Activated CD8-positive, alpha-beta T cell treated with anti-CD3 and anti-CD28 coated beads, Interleukin-2, amount 10 ng/mL, durations not matched to agents 7 days and 5 days (primary cell): ENCODE measurements at regions not wholly inside any gene's neighbourhood (a gene's known extent, or its start where the extent isn't known, plus 50 kb on each side); places are given as distances from the start of the nearest gene placed in this dataset.

Source experiments
- ATAC-seq: fragments of 150-1000 bp; cut with Tn5 transposase; one replicate; pipeline ENCODE4 v1.10.0; 2021; ENCODE audit warnings: moderate library complexity
- CTCF ChIA-PET: fragments of 350-600 bp; sonication (Branson Sonifier 250); formaldehyde crosslinking; loops from one replicate; lab custom pipeline; 2021; ENCODE audit warnings: antibody characterized with exemption; lab: Charles Lee
- POLR2A ChIA-PET: fragments of 350-600 bp; sonication (Branson Sonifier 250); formaldehyde crosslinking; loops from one replicate; lab custom pipeline; 2021; ENCODE audit warnings: antibody characterized with exemption; lab: Charles Lee
- DNase-seq: peaks from one replicate; pipeline ENCODE4 v3.0.0-alpha.2; 2020
- H3K27ac Mint-ChIP-seq: one replicate; pipeline ENCODE4 v1.8.0; 2021; ENCODE audit warnings: mild to moderate bottlenecking, mixed read lengths
- H3K27me3 Mint-ChIP-seq: one replicate; pipeline ENCODE4 v1.8.0; 2021; ENCODE audit warnings: low read depth, mixed read lengths
- H3K36me3 Mint-ChIP-seq: one replicate; pipeline ENCODE4 v1.8.0; 2021; ENCODE audit warnings: low read depth, mixed read lengths
- H3K4me1 Mint-ChIP-seq: one replicate; pipeline ENCODE4 v1.8.0; 2021; ENCODE audit warnings: low read depth, mixed read lengths
- H3K4me3 Mint-ChIP-seq: one replicate; pipeline ENCODE4 v1.8.0; 2021; ENCODE audit warnings: mild to moderate bottlenecking, mixed read lengths
- H3K9me3 Mint-ChIP-seq: one replicate; pipeline ENCODE4 v1.8.0; 2022; ENCODE audit warnings: mixed read lengths; ENCODE audit not compliant: insufficient read depth

DNA sequence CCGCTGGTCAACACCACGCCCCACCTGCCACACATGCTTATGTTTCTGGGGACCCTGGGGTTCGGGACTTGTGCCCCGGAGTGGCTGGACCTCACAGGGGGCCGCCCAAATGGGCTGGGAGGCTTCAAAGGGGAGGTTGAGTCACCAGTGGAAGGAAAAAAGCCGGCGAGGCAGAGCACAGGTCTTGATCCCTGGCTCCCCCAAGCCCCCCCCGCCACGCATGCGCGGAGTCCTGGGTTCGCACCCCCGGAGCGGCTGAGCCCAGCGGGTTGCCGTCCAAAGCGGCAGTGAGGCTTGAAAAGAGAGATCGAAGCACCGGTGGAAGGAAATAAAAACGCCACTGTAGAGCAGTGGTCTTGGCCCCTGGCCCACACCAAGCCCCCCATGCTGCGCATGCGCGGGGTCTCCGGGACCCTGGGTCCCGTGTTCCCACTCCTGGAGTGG is 313.5 kb downstream of the ALG10 start:
- H3K4me3 Mint-ChIP-seq, result no peak overlapping the region
- ATAC-seq (no peak), DNase-seq (no peak)
- CTCF ChIA-PET, result no interaction called here
- H3K36me3 Mint-ChIP-seq, result no peaks in the 10 kb centered on the region
- H3K9me3 Mint-ChIP-seq, result peaks cover 19% of the 10 kb centered on the region
- no peaks in the 10 kb centered on the region for H3K4me1 Mint-ChIP-seq
- no peaks in the 10 kb centered on the region for H3K27me3 Mint-ChIP-seq
- H3K27ac Mint-ChIP-seq, result no peak overlapping the region
- POLR2A ChIA-PET, result no interaction called here

DNA sequence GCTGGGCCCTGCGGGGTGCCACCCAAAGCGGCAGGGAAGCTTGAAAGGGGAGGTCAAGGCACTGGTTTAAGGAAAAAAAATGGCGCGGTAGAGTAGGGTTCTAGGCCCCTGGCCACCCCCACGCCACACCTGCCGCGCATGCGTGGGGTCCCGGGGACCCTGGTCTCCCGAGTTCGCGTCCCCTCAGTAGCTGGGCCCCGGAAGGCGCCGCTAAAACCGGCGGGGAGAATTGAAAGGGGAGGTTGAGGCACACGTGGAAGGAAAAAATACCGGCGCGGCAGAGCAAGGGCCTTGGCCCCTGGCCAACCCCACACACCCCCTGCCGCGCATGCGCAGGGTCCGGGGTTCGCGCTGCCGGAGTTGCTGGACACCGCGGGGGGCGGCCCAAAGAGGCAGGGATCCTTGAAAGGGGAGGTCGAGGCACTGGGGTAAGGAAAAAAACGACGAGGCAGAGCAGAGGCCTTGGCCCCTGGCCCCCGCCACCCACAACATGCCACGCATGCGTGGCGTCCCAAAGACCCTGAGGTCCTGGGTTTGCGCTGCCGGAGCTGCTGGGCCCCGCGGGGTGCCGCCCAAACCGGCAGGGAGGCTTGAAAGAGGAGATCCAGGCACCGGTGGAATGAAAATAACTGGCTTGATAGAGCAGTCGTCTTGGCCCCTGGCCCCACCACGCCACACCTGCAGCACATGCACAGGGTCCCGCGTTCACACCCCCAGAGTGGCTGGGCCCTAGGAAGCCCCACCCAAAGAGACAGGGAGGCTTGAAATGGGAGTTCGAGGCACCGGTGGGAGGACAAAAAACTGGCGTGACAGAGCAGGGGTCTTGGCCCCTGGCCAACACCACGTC is 314.5 kb downstream of the ALG10 start:
- H3K4me1 Mint-ChIP-seq, result no peaks in the 10 kb centered on the region
- no peak for ATAC-seq
- CTCF ChIA-PET, result no interaction called here
- peaks cover 19% of the 10 kb centered on the region for H3K9me3 Mint-ChIP-seq
- POLR2A ChIA-PET, result no interaction called here
- H3K4me3 Mint-ChIP-seq, result no peak overlapping the region
- no peaks in the 10 kb centered on the region for H3K36me3 Mint-ChIP-seq
- no peak for DNase-seq
- no peaks in the 10 kb centered on the region for H3K27me3 Mint-ChIP-seq
- no peak overlapping the region for H3K27ac Mint-ChIP-seq

DNA sequence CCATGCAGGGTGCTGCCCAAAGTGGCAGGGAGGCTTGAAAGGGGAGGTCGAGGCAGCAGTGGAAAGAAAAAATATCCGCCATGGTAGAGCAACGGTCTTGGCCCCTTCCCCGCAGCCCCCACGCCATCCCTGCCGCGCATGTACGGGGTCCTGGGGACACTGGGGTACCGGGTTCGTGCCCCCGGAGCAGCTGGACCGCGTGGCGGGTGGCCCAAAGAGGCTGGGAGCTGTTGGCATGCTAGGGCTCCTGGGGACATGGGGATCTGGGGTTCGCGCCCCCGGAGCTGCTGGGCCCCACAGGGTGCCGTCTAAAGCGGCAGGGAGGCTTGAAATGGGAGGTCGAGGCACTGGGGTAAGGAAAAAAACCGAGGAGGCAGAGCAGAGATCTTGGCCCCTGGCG is 316.5 kb downstream of the ALG10 start:
- no peak overlapping the region for H3K27ac Mint-ChIP-seq
- ChIA-PET CTCF (no interaction called here), POLR2A (no interaction called here)
- peaks cover 9% of the 10 kb centered on the region for H3K9me3 Mint-ChIP-seq
- no peak overlapping the region for H3K4me3 Mint-ChIP-seq
- no peaks in the 10 kb centered on the region for H3K36me3 Mint-ChIP-seq
- H3K4me1 Mint-ChIP-seq, result no peaks in the 10 kb centered on the region
- no peak for ATAC-seq
- no peak for DNase-seq
- no peaks in the 10 kb centered on the region for H3K27me3 Mint-ChIP-seq

DNA sequence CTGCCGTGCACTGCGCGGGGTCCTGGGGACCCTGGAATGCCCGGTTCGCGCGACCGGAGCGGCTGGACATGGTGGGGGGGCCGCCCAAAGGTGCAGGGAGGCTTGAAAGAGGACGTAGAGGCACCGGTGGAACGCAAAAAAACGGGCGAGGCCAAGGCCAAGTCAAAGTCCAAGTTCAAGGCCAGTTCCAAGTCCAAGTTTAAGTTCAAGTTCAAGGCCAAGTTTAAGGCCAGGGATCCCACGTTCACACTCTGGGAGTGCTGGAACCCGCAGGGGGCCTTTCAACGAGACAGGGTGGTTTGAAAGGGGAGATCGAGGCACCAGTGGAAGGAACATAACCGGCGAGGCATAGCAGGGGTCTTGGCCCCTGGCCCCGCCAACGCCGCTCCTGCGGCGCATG is 317.6 kb downstream of the ALG10 start:
- Mint-ChIP-seq H3K4me1 (no peaks in the 10 kb centered on the region), H3K27ac (no peak overlapping the region), H3K36me3 (no peaks in the 10 kb centered on the region), H3K4me3 (no peak overlapping the region), H3K9me3 (peaks cover 8% of the 10 kb centered on the region), H3K27me3 (no peaks in the 10 kb centered on the region)
- ATAC-seq (no peak), DNase-seq (no peak)
- ChIA-PET CTCF (no interaction called here), POLR2A (no interaction called here)

DNA sequence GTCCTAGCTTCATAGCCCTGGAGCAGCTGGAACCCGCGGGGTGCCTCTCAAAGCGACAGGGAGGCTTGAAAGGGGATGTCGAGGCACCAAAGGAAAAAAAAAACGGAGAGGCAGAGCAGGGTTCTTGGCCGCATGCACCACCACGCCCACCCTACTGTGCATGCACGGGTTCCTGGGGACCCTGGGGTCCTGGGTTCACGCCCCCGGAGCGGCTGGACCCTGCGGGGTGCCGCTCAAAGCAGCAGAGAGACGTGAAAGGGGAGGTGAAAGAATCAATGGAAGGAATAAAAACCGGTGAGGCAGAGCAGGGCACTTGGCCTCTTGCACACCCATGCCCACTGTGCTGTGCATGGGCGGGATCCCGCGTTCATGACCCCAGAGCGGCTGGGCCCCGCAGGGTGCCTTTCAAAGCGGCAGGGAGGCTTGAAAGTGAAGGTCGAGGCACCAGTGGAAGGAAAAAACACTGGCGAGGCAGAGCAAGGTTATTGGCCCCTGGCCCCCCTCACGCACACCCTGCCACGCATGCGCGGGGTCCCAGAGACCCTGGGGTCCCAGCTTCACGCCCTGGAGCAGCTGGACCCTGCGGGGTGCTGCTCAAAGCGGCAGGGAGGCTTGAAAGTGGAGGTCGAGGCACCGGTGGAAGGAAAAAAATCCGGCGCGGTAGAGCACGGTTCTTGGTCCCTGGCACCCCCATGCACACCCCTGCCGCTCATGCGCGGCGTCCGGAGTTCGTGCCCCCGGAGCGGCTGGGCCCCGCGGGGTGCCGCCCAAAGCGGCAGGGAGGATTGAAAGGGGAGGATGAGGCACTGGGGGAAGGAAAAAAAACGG is 318.5 kb downstream of the ALG10 start:
- Mint-ChIP-seq H3K4me1 (no peaks in the 10 kb centered on the region), H3K9me3 (peaks cover 7% of the 10 kb centered on the region), H3K4me3 (no peak overlapping the region), H3K27me3 (no peaks in the 10 kb centered on the region), H3K27ac (no peak overlapping the region), H3K36me3 (no peaks in the 10 kb centered on the region)
- POLR2A ChIA-PET, result no interaction called here
- DNase-seq, result no peak
- CTCF ChIA-PET, result no interaction called here
- no peak for ATAC-seq

DNA sequence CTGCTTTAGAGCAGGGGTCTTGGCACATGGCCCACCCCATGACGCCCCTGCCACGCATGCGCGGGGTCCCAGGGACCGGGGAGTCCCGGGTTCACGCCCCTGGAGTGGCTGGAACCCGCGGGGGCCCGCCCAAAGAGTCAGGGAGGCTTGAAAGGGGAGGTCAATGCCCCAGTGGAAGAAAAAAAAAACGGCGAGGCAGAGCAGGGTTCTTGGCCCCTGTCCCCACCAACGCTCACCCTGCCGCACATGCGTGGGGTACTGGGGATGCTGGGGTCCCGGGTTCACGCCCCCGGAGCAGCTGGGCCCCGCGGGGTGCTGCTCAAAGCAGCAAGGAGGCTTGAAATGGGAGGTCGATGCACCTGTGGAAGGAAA is 319.1 kb downstream of the ALG10 start:
- Mint-ChIP-seq H3K9me3 (peaks cover 6% of the 10 kb centered on the region), H3K4me3 (no peak overlapping the region), H3K27me3 (no peaks in the 10 kb centered on the region), H3K4me1 (no peaks in the 10 kb centered on the region), H3K27ac (no peak overlapping the region), H3K36me3 (no peaks in the 10 kb centered on the region)
- POLR2A ChIA-PET, result no interaction called here
- no peak for DNase-seq
- CTCF ChIA-PET, result no interaction called here
- no peak for ATAC-seq

DNA sequence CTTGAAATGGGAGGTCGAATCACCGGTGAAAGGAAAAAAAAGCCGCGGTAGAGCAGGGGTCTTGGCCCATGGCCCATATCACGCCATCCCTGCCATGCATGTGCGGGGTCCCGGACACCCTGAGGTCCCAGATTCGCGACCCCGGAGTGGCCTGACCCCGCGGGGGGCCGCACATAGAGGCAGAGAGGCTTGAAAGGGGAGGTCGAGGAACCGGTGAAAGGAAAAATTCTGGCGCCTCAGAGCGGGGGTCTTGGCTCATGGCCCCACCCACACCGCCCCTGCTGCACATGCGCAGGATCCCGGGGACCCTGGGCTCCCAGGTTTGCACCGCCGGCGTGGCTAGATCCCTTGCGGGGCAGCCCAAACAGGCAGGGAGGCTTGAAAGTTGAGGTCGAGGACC is 319.8 kb downstream of the ALG10 start:
- peaks cover under 1% of the 10 kb centered on the region for H3K36me3 Mint-ChIP-seq
- POLR2A ChIA-PET, result no interaction called here
- H3K27ac Mint-ChIP-seq, result no peak overlapping the region
- DNase-seq (no peak), ATAC-seq (no peak)
- H3K4me1 Mint-ChIP-seq, result no peaks in the 10 kb centered on the region
- peaks cover 5% of the 10 kb centered on the region for H3K9me3 Mint-ChIP-seq
- H3K27me3 Mint-ChIP-seq, result no peaks in the 10 kb centered on the region
- CTCF ChIA-PET, result no interaction called here
- no peak overlapping the region for H3K4me3 Mint-ChIP-seq

DNA sequence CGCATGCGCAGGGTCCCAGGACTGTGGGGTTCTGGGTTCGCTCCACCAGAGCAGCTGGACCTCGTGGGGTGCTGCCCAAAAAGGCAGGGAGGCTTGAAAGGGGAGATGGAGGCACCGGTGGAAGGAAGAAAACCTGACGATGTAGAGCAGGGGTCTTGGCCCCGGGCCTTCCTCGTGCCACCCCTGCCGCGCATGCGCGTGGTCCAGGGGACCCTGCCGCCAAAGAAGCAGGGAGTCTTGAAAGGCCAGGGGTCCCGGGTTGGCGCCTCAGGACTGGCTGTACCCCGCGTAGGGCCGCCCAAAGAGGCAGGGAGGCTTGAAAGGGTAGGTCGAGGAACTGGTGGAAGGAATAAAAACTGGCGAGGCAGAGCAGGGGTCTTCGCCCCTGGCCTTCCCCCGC is 321.0 kb downstream of the ALG10 start:
- Mint-ChIP-seq H3K9me3 (peaks cover 5% of the 10 kb centered on the region), H3K36me3 (peaks cover 5% of the 10 kb centered on the region), H3K27me3 (no peaks in the 10 kb centered on the region), H3K4me1 (no peaks in the 10 kb centered on the region), H3K4me3 (no peak overlapping the region), H3K27ac (no peak overlapping the region)
- no peak for ATAC-seq
- POLR2A ChIA-PET, result no interaction called here
- DNase-seq, result no peak
- CTCF ChIA-PET, result no interaction called here

DNA sequence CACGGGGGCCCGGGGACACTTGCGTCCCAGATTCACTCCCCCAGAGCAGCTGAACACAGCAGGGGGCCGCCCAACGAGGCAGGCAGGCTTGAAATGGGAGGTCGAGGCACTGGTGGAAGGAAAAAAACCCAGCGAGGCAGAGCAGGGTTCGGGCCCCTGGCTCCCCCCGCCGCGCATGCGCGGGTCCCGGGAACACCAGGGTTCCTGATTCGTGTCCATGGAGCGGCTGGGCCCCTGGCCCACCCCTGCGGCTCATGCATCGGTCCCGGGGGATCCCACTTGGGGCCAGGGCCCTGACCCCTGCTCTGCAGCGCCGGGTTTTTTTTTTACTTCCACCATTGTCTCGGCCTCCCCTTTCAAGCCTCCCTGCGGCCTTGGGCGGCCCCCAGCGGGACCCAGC is 321.5 kb downstream of the ALG10 start:
- no peaks in the 10 kb centered on the region for H3K4me1 Mint-ChIP-seq
- no peaks in the 10 kb centered on the region for H3K27me3 Mint-ChIP-seq
- H3K36me3 Mint-ChIP-seq, result peaks cover 5% of the 10 kb centered on the region
- ChIA-PET CTCF (no interaction called here), POLR2A (no interaction called here)
- no peak overlapping the region for H3K27ac Mint-ChIP-seq
- H3K4me3 Mint-ChIP-seq, result no peak overlapping the region
- ATAC-seq (no peak), DNase-seq (no peak)
- H3K9me3 Mint-ChIP-seq, result peaks cover 5% of the 10 kb centered on the region

DNA sequence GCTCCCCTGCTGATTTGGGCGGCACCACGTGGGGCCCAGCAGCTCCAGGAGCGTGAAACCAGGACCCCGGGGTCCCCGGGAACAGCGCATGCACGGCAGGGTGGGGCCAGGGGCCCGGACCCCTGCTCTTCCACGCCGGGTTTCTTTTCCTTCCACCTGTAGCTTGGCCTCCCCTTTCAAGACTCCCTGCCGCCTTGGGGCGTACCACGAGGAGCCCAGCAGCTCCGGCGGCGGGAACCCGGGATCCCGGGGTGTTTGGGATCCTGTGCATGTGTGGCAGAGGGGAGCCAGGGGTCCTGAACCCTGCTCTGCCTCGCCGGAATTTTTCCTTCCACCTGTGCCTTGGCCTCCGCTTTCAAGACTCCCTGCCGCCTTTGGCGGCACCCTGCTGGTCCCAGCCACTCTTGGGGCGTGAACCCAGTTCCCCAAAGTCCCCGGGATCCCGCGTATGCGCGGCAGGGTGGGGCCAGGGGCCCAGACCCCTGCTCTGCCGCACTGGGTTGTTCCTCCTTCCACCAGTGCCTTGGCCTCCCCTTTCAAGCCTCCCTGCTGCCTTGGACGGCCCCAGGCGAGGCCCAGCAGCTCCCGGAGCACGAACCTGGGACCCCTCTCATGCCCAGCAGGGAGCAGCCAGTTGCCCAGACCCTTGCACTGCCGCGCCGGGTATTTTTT is 322.7 kb downstream of the ALG10 start:
- H3K36me3 Mint-ChIP-seq, result peaks cover 5% of the 10 kb centered on the region
- H3K27ac Mint-ChIP-seq, result no peak overlapping the region
- ChIA-PET CTCF (no interaction called here), POLR2A (no interaction called here)
- no peak overlapping the region for H3K4me3 Mint-ChIP-seq
- no peaks in the 10 kb centered on the region for H3K4me1 Mint-ChIP-seq
- ATAC-seq, result no peak
- peaks cover 9% of the 10 kb centered on the region for H3K9me3 Mint-ChIP-seq
- H3K27me3 Mint-ChIP-seq, result no peaks in the 10 kb centered on the region
- no peak for DNase-seq

DNA sequence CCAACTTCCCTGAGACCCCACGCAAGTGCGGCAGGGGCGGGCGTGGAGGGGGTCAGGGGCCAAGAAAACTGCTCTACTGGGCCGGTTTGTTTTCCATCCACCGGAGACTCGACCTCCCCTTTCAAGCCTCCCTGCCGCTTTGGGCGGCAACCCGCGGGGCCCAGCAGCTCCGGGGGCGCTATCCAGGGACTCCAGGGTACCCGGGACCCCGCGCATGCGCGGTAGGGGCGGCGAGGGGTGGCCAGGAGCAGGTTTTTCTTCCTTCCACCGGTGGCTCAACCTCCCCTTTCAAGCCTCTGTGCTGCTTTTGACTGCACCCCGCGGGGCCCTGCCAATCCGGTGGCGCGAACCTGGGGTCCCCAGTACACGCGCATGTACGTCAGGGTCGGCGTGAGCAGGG is 323.5 kb downstream of the ALG10 start:
- POLR2A ChIA-PET, result no interaction called here

More for the DNA sequence above, 323.5 kb downstream of the ALG10 start:
- H3K4me1 Mint-ChIP-seq, result no peaks in the 10 kb centered on the region
- no peak overlapping the region for H3K4me3 Mint-ChIP-seq
- CTCF ChIA-PET, result no interaction called here
- DNase-seq (no peak), ATAC-seq (no peak)
- H3K27ac Mint-ChIP-seq, result no peak overlapping the region
- peaks cover 5% of the 10 kb centered on the region for H3K36me3 Mint-ChIP-seq
- H3K9me3 Mint-ChIP-seq, result peaks cover 9% of the 10 kb centered on the region
- no peaks in the 10 kb centered on the region for H3K27me3 Mint-ChIP-seq
